ENCODE measurements at regions not wholly inside any gene's neighbourhood (a gene's known extent, or its start where the extent isn't known, plus 50 kb on each side); places are given as distances from the start of the nearest gene placed in this dataset.

- H3K4me3 ChIP-seq (ENCODE audit: low read depth in 1 of 3, low read length in 3 of 3), result no peak overlapping the region
These were observed 361.6 kb downstream of the RBM26 start for GRCh38 chr13:79044415-79044814.

DNA sequence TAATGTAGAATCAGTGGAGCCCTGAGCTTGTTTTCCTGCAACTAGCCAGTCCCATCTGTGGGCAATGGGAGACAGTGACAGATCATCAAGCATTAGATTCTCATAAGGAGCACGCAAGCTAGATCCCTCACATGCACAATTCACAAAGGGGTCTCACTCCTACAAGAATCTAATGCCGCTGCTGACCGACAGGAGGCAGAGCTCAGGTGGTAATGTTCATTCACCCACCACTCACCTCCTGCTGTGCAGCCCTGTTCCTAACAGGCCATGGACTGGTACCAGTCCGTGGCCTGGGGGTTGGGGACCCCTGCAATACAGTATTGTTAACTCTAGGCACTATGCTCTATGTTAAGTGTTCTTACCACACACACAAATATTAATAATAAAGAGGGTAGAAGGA is 362.8 kb downstream of the RBM26 start:
- DNase-seq, result no peak
- no peak for FAIRE-seq
- Histone ChIP-seq H3K9me3 (ENCODE audit: control insufficient read depth in 2 of 2, insufficient read depth in 1 of 2, low read depth in 1 of 2, low read length in 1 of 2) (no peaks in the 10 kb centered on the region), H3K27ac (ENCODE audit: low read depth in 1 of 3, low read length in 2 of 3) (no peak overlapping the region), H3K36me3 (ENCODE audit: control insufficient read depth in 3 of 3, insufficient read depth in 2 of 3, low read depth in 1 of 3, low read length in 3 of 3) (no peaks in the 10 kb centered on the region), H3K4me1 (ENCODE audit: control insufficient read depth in 3 of 3, insufficient read depth in 2 of 3, low read depth in 1 of 3, low read length in 2 of 3) (no peaks in the 10 kb centered on the region), H3K27me3 (ENCODE audit: control insufficient read depth in 3 of 3, insufficient read depth in 3 of 3, low read length in 3 of 3) (no peaks in the 10 kb centered on the region), H3K4me3 (ENCODE audit: low read depth in 1 of 3, low read length in 3 of 3) (no peak overlapping the region)
- WGBS, 3 donors, result 63 to 68% (median 66%) methylated on average over 4 of the region's 4 CpGs

More at GRCh38 chr13:79044415-79044814, 361.6 kb downstream of the RBM26 start:
- Histone ChIP-seq H3K27ac (ENCODE audit: low read depth in 1 of 3, low read length in 2 of 3) (no peak overlapping the region), H3K4me1 (ENCODE audit: control insufficient read depth in 3 of 3, insufficient read depth in 2 of 3, low read depth in 1 of 3, low read length in 2 of 3) (no peaks in the 10 kb centered on the region), H3K9me3 (ENCODE audit: control insufficient read depth in 2 of 2, insufficient read depth in 1 of 2, low read depth in 1 of 2, low read length in 1 of 2) (no peaks in the 10 kb centered on the region), H3K27me3 (ENCODE audit: control insufficient read depth in 3 of 3, insufficient read depth in 3 of 3, low read length in 3 of 3) (no peaks in the 10 kb centered on the region), H3K36me3 (ENCODE audit: control insufficient read depth in 3 of 3, insufficient read depth in 2 of 3, low read depth in 1 of 3, low read length in 3 of 3) (no peaks in the 10 kb centered on the region)
- 79 to 87% (median 82%) methylated on average over 3 of the region's 3 CpGs for WGBS, 3 donors
- FAIRE-seq (no peak), DNase-seq (no peak)

GRCh38 chr13:79037197-79037596 is 368.9 kb downstream of the RBM26 start:
- Histone ChIP-seq H3K27ac (ENCODE audit: low read depth in 1 of 3, low read length in 2 of 3) (no peak overlapping the region), H3K4me3 (ENCODE audit: low read depth in 1 of 3, low read length in 3 of 3) (no peak overlapping the region), H3K4me1 (ENCODE audit: control insufficient read depth in 3 of 3, insufficient read depth in 2 of 3, low read depth in 1 of 3, low read length in 2 of 3) (no peaks in the 10 kb centered on the region), H3K36me3 (ENCODE audit: control insufficient read depth in 3 of 3, insufficient read depth in 2 of 3, low read depth in 1 of 3, low read length in 3 of 3) (no peaks in the 10 kb centered on the region), H3K9me3 (ENCODE audit: control insufficient read depth in 2 of 2, insufficient read depth in 1 of 2, low read depth in 1 of 2, low read length in 1 of 2) (no peaks in the 10 kb centered on the region), H3K27me3 (ENCODE audit: control insufficient read depth in 3 of 3, insufficient read depth in 3 of 3, low read length in 3 of 3) (no peaks in the 10 kb centered on the region)
- DNase-seq, result no peak
- FAIRE-seq, result no peak
- WGBS, 3 donors, result 8 to 20% (median 10%) methylated on average over 1 of the region's 1 CpG

- no peak overlapping the region for H3K27ac ChIP-seq (ENCODE audit: low read depth in 1 of 3, low read length in 2 of 3)
- no peak for FAIRE-seq
- whole genome bisulfite sequencing, 3 donors, result 51 to 61% (median 59%) methylated on average over 7 of the region's 7 CpGs
- no peaks in the 10 kb centered on the region for H3K9me3 ChIP-seq (ENCODE audit: control insufficient read depth in 2 of 2, insufficient read depth in 1 of 2, low read depth in 1 of 2, low read length in 1 of 2)
- no peaks in the 10 kb centered on the region for H3K27me3 ChIP-seq (ENCODE audit: control insufficient read depth in 3 of 3, insufficient read depth in 3 of 3, low read length in 3 of 3)
- no peak for DNase-seq
- no peak overlapping the region for H3K4me3 ChIP-seq (ENCODE audit: low read depth in 1 of 3, low read length in 3 of 3)
- no peaks in the 10 kb centered on the region for H3K4me1 ChIP-seq (ENCODE audit: control insufficient read depth in 3 of 3, insufficient read depth in 2 of 3, low read depth in 1 of 3, low read length in 2 of 3)
- no peaks in the 10 kb centered on the region for H3K36me3 ChIP-seq (ENCODE audit: control insufficient read depth in 3 of 3, insufficient read depth in 2 of 3, low read depth in 1 of 3, low read length in 3 of 3)
These were observed 371.7 kb downstream of the RBM26 start for GRCh38 chr13:79034341-79034740.

DNA sequence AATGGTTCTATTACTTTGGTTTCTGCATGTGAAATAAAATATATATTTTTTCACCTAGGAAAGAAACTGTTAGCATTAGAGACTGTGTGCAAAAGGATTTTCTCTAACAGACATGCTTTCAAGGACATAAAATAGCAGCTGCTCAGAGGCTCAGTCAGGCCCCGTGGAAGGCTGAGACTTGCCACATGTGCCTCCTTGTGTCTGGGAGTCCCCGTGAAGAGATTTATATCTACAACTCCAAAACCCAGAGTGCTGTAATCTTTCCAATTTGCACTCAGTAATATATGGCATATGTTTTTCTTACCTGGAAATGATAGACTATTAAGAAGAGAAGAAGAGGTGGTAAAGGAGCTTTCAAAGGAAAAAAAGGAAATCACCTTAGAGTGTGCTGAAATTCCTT is 371.6 kb upstream of the OBI1 start:
- FAIRE-seq, result no peak

DNA sequence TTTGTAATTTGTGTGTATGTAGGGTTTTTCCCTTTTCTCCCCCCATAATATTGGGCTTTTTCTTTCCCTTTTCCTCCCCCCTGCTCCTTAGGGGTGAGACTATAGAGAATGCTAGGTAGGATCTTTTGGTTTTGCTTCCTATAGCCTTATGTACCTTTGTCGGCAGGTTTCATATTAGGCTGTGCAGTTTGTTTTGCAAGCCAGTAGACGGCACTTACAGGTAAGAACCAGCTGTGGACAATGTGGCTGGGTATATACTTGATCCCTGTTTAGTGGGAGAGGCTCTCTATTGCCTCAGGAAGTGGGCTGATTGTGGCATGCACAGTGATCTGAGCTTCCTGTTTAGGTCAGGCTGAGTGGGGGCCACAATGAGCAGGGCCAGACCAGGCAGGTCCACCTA is 359.2 kb upstream of the OBI1 start:
- Histone ChIP-seq H3K27me3 (ENCODE audit: control insufficient read depth in 3 of 3, insufficient read depth in 3 of 3, low read length in 3 of 3) (no peaks in the 10 kb centered on the region), H3K9me3 (ENCODE audit: control insufficient read depth in 2 of 2, insufficient read depth in 1 of 2, low read depth in 1 of 2, low read length in 1 of 2) (peaks cover 0 to 17% of the 10 kb centered on the region in 2 donors), H3K36me3 (ENCODE audit: control insufficient read depth in 3 of 3, insufficient read depth in 2 of 3, low read depth in 1 of 3, low read length in 3 of 3) (no peaks in the 10 kb centered on the region), H3K4me3 (ENCODE audit: low read depth in 1 of 3, low read length in 3 of 3) (no peak overlapping the region), H3K27ac (ENCODE audit: low read depth in 1 of 3, low read length in 2 of 3) (no peak overlapping the region), H3K4me1 (ENCODE audit: control insufficient read depth in 3 of 3, insufficient read depth in 2 of 3, low read depth in 1 of 3, low read length in 2 of 3) (no peaks in the 10 kb centered on the region)
- DNase-seq (no peak), FAIRE-seq (no peak)
- 17 to 91% (median 76%) methylated on average over 2 of the region's 2 CpGs for WGBS, 3 donors

More for the DNA sequence above, 371.6 kb upstream of the OBI1 start:
- H3K9me3 ChIP-seq (ENCODE audit: control insufficient read depth in 2 of 2, insufficient read depth in 1 of 2, low read depth in 1 of 2, low read length in 1 of 2), result no peaks in the 10 kb centered on the region
- WGBS, 3 donors, result 49 to 61% (median 58%) methylated on average over 2 of the region's 2 CpGs
- no peak overlapping the region for H3K27ac ChIP-seq (ENCODE audit: low read depth in 1 of 3, low read length in 2 of 3)
- H3K4me1 ChIP-seq (ENCODE audit: control insufficient read depth in 3 of 3, insufficient read depth in 2 of 3, low read depth in 1 of 3, low read length in 2 of 3), result no peaks in the 10 kb centered on the region
- no peak for DNase-seq
- H3K27me3 ChIP-seq (ENCODE audit: control insufficient read depth in 3 of 3, insufficient read depth in 3 of 3, low read length in 3 of 3), result no peaks in the 10 kb centered on the region
- H3K36me3 ChIP-seq (ENCODE audit: control insufficient read depth in 3 of 3, insufficient read depth in 2 of 3, low read depth in 1 of 3, low read length in 3 of 3), result no peaks in the 10 kb centered on the region
- no peak overlapping the region for H3K4me3 ChIP-seq (ENCODE audit: low read depth in 1 of 3, low read length in 3 of 3)

- 56 to 71% (median 61%) methylated on average over 2 of the region's 2 CpGs for WGBS, 3 donors
- FAIRE-seq (no peak), DNase-seq (no peak)
- no peak overlapping the region for H3K27ac ChIP-seq (ENCODE audit: low read depth in 1 of 3, low read length in 2 of 3)
- H3K4me3 ChIP-seq (ENCODE audit: low read depth in 1 of 3, low read length in 3 of 3), result no peak overlapping the region
- H3K9me3 ChIP-seq (ENCODE audit: control insufficient read depth in 2 of 2, insufficient read depth in 1 of 2, low read depth in 1 of 2, low read length in 1 of 2), result no peaks in the 10 kb centered on the region
- no peaks in the 10 kb centered on the region for H3K36me3 ChIP-seq (ENCODE audit: control insufficient read depth in 3 of 3, insufficient read depth in 2 of 3, low read depth in 1 of 3, low read length in 3 of 3)
- H3K4me1 ChIP-seq (ENCODE audit: control insufficient read depth in 3 of 3, insufficient read depth in 2 of 3, low read depth in 1 of 3, low read length in 2 of 3), result no peaks in the 10 kb centered on the region
- H3K27me3 ChIP-seq (ENCODE audit: control insufficient read depth in 3 of 3, insufficient read depth in 3 of 3, low read length in 3 of 3), result no peaks in the 10 kb centered on the region
These were observed 352.2 kb upstream of the OBI1 start for GRCh38 chr13:79011179-79011578.

GRCh38 chr13:79003989-79004898 is 345.3 kb upstream of the OBI1 start:
- H3K27me3 ChIP-seq (ENCODE audit: control insufficient read depth in 3 of 3, insufficient read depth in 3 of 3, low read length in 3 of 3), result no peaks in the 10 kb centered on the region
- no peak for FAIRE-seq
- 52 to 68% (median 64%) methylated on average over 7 of the region's 7 CpGs for WGBS, 3 donors

GRCh38 chr13:78999494-78999893 is 340.5 kb upstream of the OBI1 start:
- WGBS, 3 donors, result 76 to 80% (median 77%) methylated on average over 4 of the region's 4 CpGs
- no peaks in the 10 kb centered on the region for H3K36me3 ChIP-seq (ENCODE audit: control insufficient read depth in 3 of 3, insufficient read depth in 2 of 3, low read depth in 1 of 3, low read length in 3 of 3)
- no peak overlapping the region for H3K4me3 ChIP-seq (ENCODE audit: low read depth in 1 of 3, low read length in 3 of 3)
- FAIRE-seq, result no peak
- H3K27me3 ChIP-seq (ENCODE audit: control insufficient read depth in 3 of 3, insufficient read depth in 3 of 3, low read length in 3 of 3), result no peaks in the 10 kb centered on the region
- no peak for DNase-seq
- no peaks in the 10 kb centered on the region for H3K4me1 ChIP-seq (ENCODE audit: control insufficient read depth in 3 of 3, insufficient read depth in 2 of 3, low read depth in 1 of 3, low read length in 2 of 3)
- H3K27ac ChIP-seq (ENCODE audit: low read depth in 1 of 3, low read length in 2 of 3), result no peak overlapping the region
- no peaks in the 10 kb centered on the region for H3K9me3 ChIP-seq (ENCODE audit: control insufficient read depth in 2 of 2, insufficient read depth in 1 of 2, low read depth in 1 of 2, low read length in 1 of 2)

More at GRCh38 chr13:79003989-79004898, 345.3 kb upstream of the OBI1 start:
- Histone ChIP-seq H3K4me3 (ENCODE audit: low read depth in 1 of 3, low read length in 3 of 3) (no peak overlapping the region), H3K36me3 (ENCODE audit: control insufficient read depth in 3 of 3, insufficient read depth in 2 of 3, low read depth in 1 of 3, low read length in 3 of 3) (no peaks in the 10 kb centered on the region), H3K9me3 (ENCODE audit: control insufficient read depth in 2 of 2, insufficient read depth in 1 of 2, low read depth in 1 of 2, low read length in 1 of 2) (no peaks in the 10 kb centered on the region), H3K27ac (ENCODE audit: low read depth in 1 of 3, low read length in 2 of 3) (no peak overlapping the region), H3K4me1 (ENCODE audit: control insufficient read depth in 3 of 3, insufficient read depth in 2 of 3, low read depth in 1 of 3, low read length in 2 of 3) (no peaks in the 10 kb centered on the region)
- DNase-seq, result no peak
